NCI-H2107 (cell line): ENCODE measurements at regions not wholly inside any gene's neighbourhood (a gene's known extent, or its start where the extent isn't known, plus 50 kb on each side); places are given as distances from the start of the nearest gene placed in this dataset.

Experiments used
- DNase-seq: peaks from one replicate; lab custom pipeline; 2025; lab: John Stamatoyannopoulos, UW

DNA sequence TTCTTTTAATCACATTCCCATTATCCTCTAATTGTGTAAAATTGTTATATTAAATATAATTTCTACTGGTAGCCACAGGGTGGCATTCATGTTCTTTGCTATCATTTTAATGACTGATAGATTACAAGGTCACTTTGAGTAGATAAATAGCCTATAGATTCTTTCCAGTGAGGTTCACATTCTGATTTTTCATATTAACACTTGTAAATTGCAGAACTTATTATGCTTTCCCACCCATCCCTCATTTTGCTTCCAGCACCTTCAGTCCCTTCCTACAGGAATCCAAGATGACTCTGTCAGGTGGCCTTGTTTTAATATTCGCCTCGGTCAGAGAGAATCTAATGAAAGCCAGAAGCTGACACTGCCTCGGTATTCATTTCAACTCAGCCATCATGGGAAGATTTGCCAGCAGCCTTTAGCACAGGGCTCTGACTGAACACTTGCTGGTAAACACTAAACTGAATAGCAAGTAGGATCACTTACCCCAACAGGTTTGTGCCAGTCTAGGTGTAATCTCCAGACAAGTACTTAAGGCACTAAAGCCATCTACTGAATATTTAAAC, 101.2 kb upstream of the FSHR start:
- DNase-seq = peak; percentile 21

DNA sequence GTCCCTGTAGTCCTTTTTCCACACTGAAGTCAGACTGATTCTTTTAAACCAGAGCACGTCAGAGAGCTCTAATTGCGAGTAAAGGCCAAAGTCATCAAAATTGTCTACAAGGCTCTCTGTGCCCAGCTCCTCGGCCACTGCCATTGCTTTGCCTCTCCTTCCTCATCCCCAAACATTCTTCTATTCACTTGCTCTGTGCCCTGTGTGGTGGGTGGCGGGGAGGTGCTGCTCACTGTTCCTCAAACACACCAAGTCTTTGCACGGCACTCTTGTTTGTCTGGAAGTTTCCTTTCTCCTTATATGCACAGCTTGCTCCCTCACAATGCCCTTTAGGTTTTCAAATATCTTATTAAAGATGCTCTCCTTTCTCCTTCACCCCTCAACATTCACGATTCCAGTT, 100.1 kb upstream of the FSHR start:
- no peak for DNase-seq

DNA sequence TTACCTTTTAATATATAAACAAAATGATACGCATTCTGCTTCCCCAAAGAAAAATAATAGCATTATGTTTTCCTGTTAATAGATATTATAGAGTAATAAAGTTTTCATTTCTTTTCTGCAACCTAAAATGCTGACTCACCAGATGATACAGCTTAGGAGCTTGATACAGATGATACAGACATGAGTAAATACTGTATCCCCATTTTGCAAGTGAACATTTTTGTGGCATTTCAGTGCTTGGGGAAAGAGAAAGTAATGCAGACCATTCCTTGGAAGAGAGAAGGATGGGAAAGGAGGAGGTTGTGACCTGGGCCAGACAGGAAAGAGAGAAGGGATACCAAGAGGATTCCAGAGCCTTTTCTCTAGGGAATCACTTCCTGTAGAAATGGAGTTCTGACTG, 97.5 kb upstream of the FSHR start:
- no peak for DNase-seq

DNA sequence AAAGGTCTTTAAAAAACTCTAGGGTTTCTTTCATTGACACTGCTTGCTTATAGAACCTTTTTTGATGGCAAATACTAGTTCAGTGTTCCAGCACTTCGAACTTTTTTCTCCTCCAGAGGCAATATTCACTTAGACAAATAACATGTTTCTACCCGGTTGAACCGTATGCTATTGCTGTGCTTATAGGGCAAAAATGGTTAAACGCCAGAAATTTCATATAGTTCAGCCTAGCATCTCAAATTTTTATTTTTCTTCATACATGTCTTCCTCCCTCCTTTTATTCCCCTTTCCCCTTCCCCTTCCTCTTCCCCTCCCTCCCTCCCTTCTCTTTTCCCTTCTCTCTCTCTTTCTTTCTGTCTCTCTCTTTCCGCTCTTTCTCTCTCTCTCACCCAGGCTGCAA, 96.9 kb upstream of the FSHR start:
- no peak for DNase-seq

DNA sequence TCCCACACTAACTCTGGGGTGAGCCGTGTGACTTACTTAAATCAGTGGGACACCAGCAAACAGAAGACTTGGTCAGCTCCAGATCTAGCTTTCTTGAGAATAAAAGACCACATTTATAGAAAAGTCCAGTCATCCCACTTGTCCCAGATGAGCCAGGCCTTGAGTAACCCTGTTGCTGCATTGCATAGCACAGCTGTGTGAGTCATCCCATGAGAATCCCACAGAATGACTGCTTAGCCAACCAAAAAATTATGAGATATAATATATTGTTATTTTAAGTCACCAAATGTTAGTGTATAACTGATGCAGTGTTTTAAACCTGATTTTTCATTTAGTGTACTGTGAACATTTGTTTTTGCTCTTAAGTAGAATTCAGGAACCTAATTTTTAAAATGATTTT, 94.2 kb upstream of the FSHR start:
- no peak for DNase-seq

DNA sequence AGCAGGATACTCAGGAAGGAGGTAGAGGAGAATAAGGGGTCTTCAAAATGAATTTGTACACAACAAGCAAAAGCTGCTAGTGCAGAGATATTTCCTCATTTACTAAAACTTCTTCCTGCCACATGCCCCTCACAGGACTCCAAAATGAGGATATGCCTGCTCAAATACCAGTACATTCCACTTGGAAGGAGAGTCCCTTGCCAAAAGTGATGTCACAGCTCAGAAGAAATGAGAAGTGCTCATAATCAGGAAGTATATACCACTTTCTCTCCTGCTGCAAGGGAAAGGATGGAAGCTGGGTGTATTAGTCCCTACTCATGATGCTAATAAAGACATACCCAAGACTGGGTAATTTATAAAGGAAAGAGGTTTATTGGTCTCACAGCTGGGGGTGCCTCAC, 87.7 kb upstream of the FSHR start:
- no peak for DNase-seq

DNA sequence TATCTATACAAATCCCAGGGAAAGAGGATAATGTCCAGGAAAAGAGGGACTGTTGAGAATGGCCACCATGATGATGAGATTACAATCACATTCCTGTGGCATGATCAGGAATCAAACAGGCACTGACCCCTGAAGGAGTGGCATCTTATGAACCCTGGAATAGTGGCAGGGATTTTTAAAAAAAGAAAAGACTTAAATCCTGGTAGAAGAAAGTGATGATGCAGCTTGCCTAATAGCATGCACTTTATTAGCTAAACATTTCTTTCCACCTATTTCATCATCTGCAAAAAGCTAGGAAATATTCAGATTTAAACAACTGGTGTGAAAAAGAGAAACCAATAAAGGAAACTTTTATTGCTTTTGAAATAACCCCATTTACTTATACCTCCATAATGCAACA, 87.2 kb upstream of the FSHR start:
- DNase-seq = no peak

DNA sequence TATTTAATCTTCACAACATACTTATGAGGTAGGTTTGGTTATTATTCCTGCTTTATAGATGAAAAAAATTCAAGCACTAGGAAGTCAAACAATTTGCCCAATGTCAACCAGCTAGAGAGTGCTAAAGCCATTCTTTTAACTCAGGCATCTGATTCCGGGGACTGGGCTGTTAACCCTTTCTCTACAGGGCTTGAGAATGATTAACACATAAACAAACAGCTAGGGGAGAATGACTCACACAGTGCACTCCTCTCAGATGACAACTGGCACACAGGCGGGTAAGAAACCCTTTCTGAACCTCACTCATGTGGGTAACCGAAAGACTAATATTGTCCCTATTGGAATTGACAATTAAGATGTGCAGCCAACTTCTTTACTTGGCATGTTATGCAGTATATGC, 86.3 kb upstream of the FSHR start:
- no peak for DNase-seq

DNA sequence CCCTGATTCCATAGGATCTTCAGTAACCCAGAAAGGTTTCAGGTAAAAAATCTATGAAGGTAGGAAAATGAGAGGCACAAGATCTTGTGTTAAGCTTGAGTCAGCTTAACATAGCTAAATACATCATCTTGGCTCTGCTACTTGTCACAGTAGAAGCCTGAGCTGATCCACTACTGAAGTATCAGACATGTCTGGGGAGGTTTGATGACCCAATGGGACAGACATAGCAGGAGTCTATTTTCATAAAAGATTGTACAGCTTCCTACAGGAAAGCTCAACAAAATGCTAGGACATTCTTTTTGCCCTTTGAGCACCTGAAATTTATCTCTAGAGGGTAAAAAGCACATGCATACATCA, 84.3 kb upstream of the FSHR start:
- DNase-seq = no peak

DNA sequence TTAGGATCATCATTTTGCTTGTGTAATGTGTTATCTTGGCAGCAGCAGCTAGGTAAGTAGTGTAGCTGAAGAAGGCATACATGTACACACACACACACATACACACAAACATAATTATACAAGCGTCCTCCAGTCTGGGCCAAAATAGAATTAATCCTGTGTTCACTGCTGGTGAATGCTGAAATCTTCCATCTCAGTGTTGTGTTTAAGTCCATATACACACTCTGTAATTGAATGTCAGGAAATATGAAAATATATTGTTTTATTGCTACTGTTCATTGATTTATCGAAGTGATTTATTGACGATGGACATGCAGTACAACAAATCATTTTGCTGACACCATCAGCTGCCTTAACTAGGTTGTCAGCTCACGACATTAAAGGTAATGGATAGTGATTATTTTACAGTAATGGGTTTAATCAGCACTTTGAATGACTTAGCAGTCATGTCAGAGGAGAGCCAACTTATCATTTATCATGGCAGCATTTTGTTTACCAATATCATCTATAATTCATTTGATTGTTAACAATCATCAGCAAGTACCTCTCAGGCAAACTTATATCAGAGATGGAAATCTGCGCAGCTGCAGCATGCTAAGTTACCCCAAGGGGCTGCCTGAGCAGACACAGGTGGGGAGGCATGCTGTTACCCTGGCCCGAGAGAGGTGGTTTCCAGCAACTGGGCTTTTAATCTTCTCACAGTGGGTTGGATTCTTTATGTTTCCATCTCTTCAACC, 83.7 kb upstream of the FSHR start:
- no peak for DNase-seq

DNA sequence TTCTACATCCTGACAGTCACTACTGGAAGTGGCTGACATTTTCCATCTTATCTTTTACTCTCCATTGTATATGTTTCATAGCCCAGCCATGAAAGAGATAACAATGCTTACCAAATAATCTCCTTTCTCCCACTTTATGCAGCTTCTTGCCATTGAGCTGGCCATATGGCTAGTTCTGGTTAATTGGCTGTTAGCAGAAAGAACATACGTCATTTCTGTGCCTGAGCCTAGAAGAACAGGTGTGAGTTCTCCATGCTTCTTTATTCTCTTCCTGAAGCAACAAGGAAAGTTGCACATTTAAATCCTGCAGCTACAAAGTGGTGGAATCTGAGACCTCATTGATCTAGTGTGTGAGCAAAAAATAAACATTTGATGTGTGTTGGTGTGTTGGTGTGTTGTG, 82.0 kb upstream of the FSHR start:
- no peak for DNase-seq

DNA sequence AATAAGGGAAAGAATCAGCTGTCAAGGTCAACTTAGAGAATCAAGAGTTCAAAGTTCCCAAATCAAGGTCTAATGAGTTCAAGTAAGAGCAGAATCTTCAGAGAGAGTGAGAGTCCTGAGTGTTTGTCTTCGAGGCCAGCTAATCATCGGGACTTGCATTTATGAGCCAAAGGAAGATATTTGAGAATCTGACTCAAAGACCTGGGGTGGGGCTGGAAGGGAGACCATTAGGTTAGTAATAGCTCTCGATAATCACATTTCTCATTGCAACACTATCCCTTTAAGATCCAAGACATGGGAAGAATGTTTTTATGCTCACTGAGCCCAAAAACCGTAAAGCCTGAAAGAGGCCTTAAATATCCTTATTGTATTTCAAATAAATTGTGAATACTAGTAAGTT, 72.0 kb upstream of the FSHR start:
- DNase-seq = no peak

DNA sequence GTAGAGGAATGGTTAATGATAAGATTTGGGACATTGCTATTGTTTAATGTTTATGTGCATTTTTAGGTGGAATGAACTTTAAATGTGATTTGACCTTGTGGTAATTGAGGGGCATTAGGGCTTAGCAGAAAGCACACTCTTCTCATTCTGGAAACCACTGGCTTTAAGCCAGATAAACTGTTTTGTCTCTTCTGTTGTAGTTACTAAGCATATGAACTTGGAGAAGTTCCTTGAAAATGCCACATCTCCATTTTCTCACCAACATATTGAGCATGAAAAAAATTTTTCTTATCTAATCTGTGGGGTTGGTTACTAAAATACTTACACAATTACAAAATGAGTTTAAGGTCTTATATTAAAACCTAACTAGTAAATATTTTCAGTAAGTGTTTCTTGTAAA, 70.8 kb upstream of the FSHR start:
- DNase-seq = no peak

DNA sequence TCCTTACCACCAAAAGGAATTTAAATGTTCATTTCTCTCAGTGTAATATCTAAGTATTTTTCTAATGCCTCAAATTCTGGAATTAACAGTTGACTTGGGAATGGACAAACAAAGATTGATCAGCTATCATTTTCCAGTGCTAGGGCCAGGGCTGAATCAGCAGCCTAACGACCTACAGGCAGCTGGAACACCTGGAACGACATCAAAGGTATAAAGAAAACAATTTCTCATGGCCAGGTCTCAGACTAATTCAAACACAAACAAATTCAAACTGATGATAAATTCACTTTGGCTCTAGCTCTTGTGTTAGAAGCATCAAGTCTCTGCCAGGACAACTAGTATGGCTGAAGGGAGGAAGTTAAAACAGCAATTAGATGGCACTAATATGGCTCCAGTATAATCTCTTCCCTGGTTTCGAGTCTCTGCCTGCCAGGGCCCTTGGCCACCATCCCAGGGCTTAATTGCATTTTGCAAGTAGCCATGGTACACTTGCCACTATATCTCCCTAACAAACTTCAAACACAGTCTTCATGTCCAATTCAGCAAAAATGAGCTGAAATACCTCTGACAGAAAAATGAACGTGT, 70.2 kb upstream of the FSHR start:
- DNase-seq = no peak

DNA sequence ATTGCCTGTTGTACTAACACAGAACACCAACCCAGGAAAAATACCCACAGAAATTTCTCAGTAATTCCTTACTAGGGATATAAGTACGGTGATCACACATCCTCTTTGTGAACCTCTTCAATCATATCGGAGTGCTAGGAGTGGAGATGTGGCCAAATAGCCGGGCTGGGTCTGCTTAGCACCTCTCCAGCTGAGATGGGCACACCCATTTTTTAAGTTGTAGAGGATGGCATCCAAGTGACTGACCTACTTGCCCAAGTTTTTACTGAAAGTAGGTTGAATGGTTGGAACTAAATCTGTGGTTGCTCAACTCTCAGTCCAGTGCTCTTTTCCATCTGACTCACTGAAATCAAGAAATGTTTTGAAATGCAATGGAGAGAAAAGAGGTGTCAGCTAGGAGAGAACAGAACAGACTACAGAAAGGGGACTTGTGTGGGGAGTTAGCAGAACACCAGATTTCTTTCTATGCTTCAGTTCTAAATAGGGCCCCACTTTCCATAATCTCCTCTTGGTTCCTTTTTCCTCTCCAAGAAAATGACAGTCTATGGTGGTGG, 68.7 kb upstream of the FSHR start:
- DNase-seq = no peak

DNA sequence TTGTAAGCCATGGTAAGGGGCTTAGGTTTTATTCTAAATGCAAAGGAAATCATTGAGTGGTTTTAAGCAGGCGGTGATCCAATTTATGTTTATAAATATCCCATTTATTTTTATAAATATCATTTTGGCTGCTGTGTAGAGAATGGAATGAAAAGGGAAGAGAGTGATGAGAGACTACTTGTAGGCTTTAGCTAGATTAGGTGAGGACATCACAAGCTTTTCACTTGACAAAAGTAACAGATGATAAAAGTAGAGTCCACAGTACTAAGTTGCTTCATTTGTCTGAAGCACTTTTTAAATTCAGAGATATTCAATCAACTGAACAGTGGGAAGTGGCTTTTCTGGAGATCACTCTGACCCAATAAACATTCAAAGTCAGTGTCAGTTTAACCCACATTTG, 65.4 kb upstream of the FSHR start:
- no peak for DNase-seq

DNA sequence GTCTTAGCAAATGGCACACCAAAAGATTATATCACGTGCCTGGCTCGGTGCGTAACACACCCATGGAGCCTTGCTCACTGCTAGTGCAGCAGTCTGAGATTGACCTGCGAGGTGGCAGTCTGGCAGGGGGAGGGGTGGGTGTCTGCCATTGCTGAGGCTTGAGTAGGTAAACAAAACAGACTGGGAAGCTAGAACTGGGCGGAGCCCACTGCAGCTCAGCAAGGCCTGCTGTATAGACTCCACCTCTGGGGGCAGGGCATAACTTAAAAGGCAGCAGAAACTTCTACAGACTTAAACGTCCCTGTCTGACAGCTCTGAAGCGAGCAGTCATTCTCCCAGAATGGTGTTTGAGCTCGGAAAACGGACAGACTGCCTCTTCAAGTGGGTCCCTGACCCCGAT, 55.9 kb upstream of the FSHR start:
- DNase-seq = no peak

DNA sequence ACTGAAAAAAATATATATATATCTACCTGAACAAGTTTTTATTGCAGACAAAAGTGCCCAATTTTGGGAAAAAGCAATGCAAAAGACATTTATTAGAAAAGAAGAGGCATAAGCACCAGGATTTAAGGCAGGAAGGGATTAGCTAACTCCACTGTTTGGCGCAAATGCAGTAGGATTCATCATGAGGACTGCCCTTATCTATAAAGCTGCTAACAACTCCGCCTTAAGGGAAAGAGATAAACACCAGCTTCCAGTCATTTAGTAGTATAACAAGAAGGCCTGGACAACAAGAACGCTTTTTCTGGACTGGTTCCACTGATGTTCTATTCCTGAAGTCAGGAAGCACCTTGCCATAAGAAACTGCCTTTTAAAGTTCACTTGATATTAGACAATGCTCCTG, 52.9 kb upstream of the FSHR start:
- no peak for DNase-seq
